GM12878 (cell line): ENCODE measurements at regions not wholly inside any gene's neighbourhood (a gene's known extent, or its start where the extent isn't known, plus 50 kb on each side); places are given as distances from the start of the nearest gene placed in this dataset.

Experiments used
- ATAC-seq: fragments of 200-7000 bp; cut with Tn5 transposase; 3 replicates; pipeline ENCODE4 v1.9.1; 2020; ENCODE audit warnings: mild to moderate bottlenecking, moderate library complexity
- BruUV-seq: library from RNA; stranded (reverse); fragments of 400-500 nt; replicated peaks from 2 replicates; lab custom pipeline; 2021; lab: Mats Ljungman, UMichigan
- CTCF ChIA-PET: fragments of 300-600 bp; sonication (Branson Sonifier 250); formaldehyde crosslinking; extraction: SDS; loops from one replicate; lab custom pipeline; 2021; ENCODE audit warnings: inconsistent platforms; lab: Yijun Ruan, JAX
- POLR2A ChIA-PET: fragments of 350-600 bp; formaldehyde crosslinking; extraction: SDS; loops from one replicate; lab custom pipeline; 2021; ENCODE audit warnings: inconsistent platforms; lab: Charles Lee
- RAD21 ChIA-PET: fragments of 300-600 bp; sonication (Branson Sonifier 250); formaldehyde crosslinking; loops from one replicate; lab custom pipeline; 2023; ENCODE audit warnings: antibody characterized with exemption; ENCODE audit not compliant: unreplicated experiment; lab: Charles Lee
- SMC1A ChIA-PET: fragments of 300-600 bp; sonication (Branson Sonifier 250); formaldehyde crosslinking; loops from one replicate; lab custom pipeline; 2023; ENCODE audit not compliant: unreplicated experiment, uncharacterized antibody; lab: Charles Lee
- DNase-seq: peaks from one replicate; pipeline ENCODE4 v3.0.0-alpha.2; 2011; ENCODE audit warnings: low read depth, low spot score
- FAIRE-seq: peaks from 3 replicates; lab custom pipeline; 2011; peaks lifted over from hg19 to GRCh38; lab: Jason Lieb, UNC
- H2AFZ ChIP-seq: 2 replicates; pipeline ENCODE4 v1.6.0; 2011; ENCODE audit warnings: low read depth, low read length, control low read depth; ENCODE audit not compliant: control insufficient read depth
- H3K27ac ChIP-seq: 2 replicates; pipeline ENCODE4 v1.5.1; 2011; ENCODE audit warnings: control low read depth; ENCODE audit not compliant: control insufficient read depth, insufficient read depth
- H3K27me3 ChIP-seq, 2 experiments: replicated peaks in 1 of 2; 2 replicates each; pipeline versions ENCODE4 v1.6.0 to v1.6.1; 2011; ENCODE audit warnings: low read length in 1 of 2; ENCODE audit not compliant: control insufficient read depth in 2 of 2, insufficient read depth in 2 of 2
- H3K36me3 ChIP-seq, 2 experiments: 2 replicates each; pipeline ENCODE4 v1.5.1; 2011; ENCODE audit warnings: low read length in 1 of 2; ENCODE audit not compliant: control insufficient read depth in 2 of 2, insufficient read depth in 2 of 2
- H3K4me1 ChIP-seq: 2 replicates; pipeline ENCODE4 v1.6.1; 2011; ENCODE audit warnings: mild to moderate bottlenecking, low read length, moderate library complexity, mixed read lengths; ENCODE audit not compliant: control insufficient read depth, insufficient read depth
- H3K4me2 ChIP-seq: 2 replicates; pipeline ENCODE4 v1.6.0; 2011; ENCODE audit warnings: control low read depth; ENCODE audit not compliant: control insufficient read depth, insufficient read depth
- H3K4me3 ChIP-seq: fragments of 200-600 bp; sonication (generic); 2 replicates; pipeline ENCODE4 v1.5.1; 2016
- H3K79me2 ChIP-seq: 2 replicates; pipeline ENCODE4 v1.6.0; 2011; ENCODE audit warnings: low read length; ENCODE audit not compliant: control insufficient read depth, insufficient read depth
- H3K9ac ChIP-seq: 2 replicates; pipeline ENCODE4 v1.8.0; 2011; ENCODE audit warnings: low read length, control low read depth, mixed read lengths; ENCODE audit not compliant: control insufficient read depth, insufficient read depth
- H3K9me3 ChIP-seq: replicated peaks from 3 replicates; pipeline ENCODE4 v1.5.1; 2011; ENCODE audit warnings: mild to moderate bottlenecking, low read length; ENCODE audit not compliant: control insufficient read depth, insufficient read depth
- H4K20me1 ChIP-seq: 2 replicates; pipeline ENCODE4 v1.6.0; 2011; ENCODE audit not compliant: control insufficient read depth, insufficient read depth
- EP300 ChIP-seq, 2 experiments: fragments of 150-350 bp in 1 of 2; IDR thresholded peaks; 2 replicates each; pipeline ENCODE4 v1.6.1; 2011 to 2012; ENCODE audit warnings: low read depth in 2 of 2, low read length in 2 of 2, borderline replicate concordance in 1 of 2, improper control_type of control experiment in 1 of 2, inconsistent platforms in 1 of 2; ENCODE audit not compliant: control insufficient read depth in 1 of 2
- FOXK2 ChIP-seq: fragments of 450-650 bp; IDR thresholded peaks from 2 replicates; pipeline ENCODE4 v1.6.1; 2017; ENCODE audit warnings: mild to moderate bottlenecking, moderate library complexity
- HDGF ChIP-seq: fragments of 450-650 bp; IDR thresholded peaks from 2 replicates; pipeline ENCODE4 v1.6.1; 2016; ENCODE audit warnings: antibody characterized with exemption
- KDM1A ChIP-seq: fragments of 200-600 bp; sonication (generic); IDR thresholded peaks from 2 replicates; pipeline ENCODE4 v1.6.1; 2016; ENCODE audit warnings: borderline replicate concordance
- MEF2B ChIP-seq: fragments of 450-650 bp; IDR thresholded peaks from 2 replicates; pipeline ENCODE4 v1.6.1; 2018; ENCODE audit warnings: mild to moderate bottlenecking, moderate library complexity; ENCODE audit not compliant: partially characterized antibody, poor library complexity, severe bottlenecking
- NFIC ChIP-seq: IDR thresholded peaks from 2 replicates; pipeline ENCODE4 v1.6.1; 2012; ENCODE audit warnings: low read depth, mild to moderate bottlenecking, inconsistent platforms, low read length, moderate library complexity
- NR2C1 ChIP-seq: fragments of 450-650 bp; IDR thresholded peaks from 2 replicates; pipeline ENCODE4 v1.6.1; 2017; ENCODE audit warnings: antibody characterized with exemption, mild to moderate bottlenecking, moderate library complexity
- RFX5 ChIP-seq: IDR thresholded peaks from 2 replicates; pipeline ENCODE4 v1.6.1; 2011; ENCODE audit warnings: low read depth, low read length, improper control_type of control experiment
- SMC3 ChIP-seq: IDR thresholded peaks from 2 replicates; pipeline ENCODE4 v1.6.1; 2011; ENCODE audit warnings: low read length, improper control_type of control experiment, borderline replicate concordance
- TAF1 ChIP-seq: IDR thresholded peaks from 2 replicates; pipeline ENCODE4 v1.6.1; 2011; ENCODE audit warnings: mild to moderate bottlenecking, low read depth, low read length, borderline replicate concordance
- ZNF207 ChIP-seq: fragments of 450-650 bp; IDR thresholded peaks from 2 replicates; pipeline ENCODE4 v1.6.1; 2014; ENCODE audit warnings: antibody characterized with exemption, mild to moderate bottlenecking, borderline replicate concordance
- ZSCAN29 ChIP-seq: fragments of 450-650 bp; IDR thresholded peaks from 2 replicates; pipeline ENCODE4 v1.6.1; 2017; ENCODE audit warnings: mild to moderate bottlenecking, moderate library complexity
- WGBS: methylation state at CpG from one replicate; pipeline ENCODE4 v1.1.6; 2016; ENCODE audit warnings: low lambda C conversion rate; ENCODE audit not compliant: insufficient replicate concordance, insufficient coverage; ENCODE audit errors: missing lambda C conversion rate; 5-methylcytosine and 5-hydroxymethylcytosine counted together
- in situ Hi-C: fragments of 300-500 bp; cut with MboI; formaldehyde crosslinking; loops from 9 replicates; pipeline ENCODE4 v1.14.3; 2018; ENCODE audit warnings: mixed read lengths
- intact Hi-C: fragments of 100-400 bp; cut with micrococcal nuclease; formaldehyde crosslinking; loops from one replicate; pipeline ENCODE4 v1.14.2; 2022; ENCODE audit not compliant: unreplicated experiment
- TF ChIP-seq, protein P1 (sequence below): fragments of 450-650 bp; IDR thresholded peaks from 2 replicates; pipeline ENCODE4 v1.6.1; 2016; ENCODE audit warnings: mild to moderate bottlenecking, moderate library complexity, borderline replicate concordance
- TF ChIP-seq, protein P2 (sequence below): fragments of 450-650 bp; formaldehyde crosslinking; IDR thresholded peaks from 2 replicates; pipeline ENCODE4 v1.5.0; 2022; ENCODE audit warnings: mild to moderate bottlenecking, missing genetic modification characterization

DNA sequence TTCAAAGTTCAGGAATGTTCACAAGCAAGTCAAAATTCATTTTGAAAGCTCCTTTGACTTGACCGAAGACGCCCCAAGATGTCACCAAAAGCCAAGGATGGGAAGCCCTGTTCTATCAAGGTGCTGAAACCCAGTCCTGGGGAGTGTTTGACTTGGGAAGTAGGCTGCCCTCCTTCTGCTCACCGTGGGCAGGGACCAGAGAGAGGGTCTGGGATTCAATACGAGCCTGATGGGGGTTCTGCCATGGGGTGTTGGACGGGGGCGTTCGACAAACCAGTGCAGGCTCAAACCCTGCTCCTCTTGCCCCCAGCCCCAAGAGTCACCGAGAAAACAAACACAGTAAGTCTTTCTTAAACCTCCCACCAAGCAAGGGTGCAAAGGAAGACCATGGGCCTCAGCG, 150.1 kb upstream of the DIO3 start:
- DNase-seq (no peak), ATAC-seq (no peak), FAIRE-seq (no peak)
- Histone ChIP-seq H3K27me3 (no peaks in the 10 kb centered on the region), H3K4me3 (no peak overlapping the region), H3K9ac (no peak overlapping the region), H2AFZ (no peak overlapping the region), H3K4me2 (no peak overlapping the region), H3K27ac (no peak overlapping the region), H3K9me3 (no peaks in the 10 kb centered on the region), H3K4me1 (no peaks in the 10 kb centered on the region), H4K20me1 (no peaks in the 10 kb centered on the region), H3K36me3 (no peaks in the 10 kb centered on the region), H3K79me2 (no peaks in the 10 kb centered on the region)
- in situ Hi-C loops, result no loop called here
- ChIA-PET CTCF (no interaction called here), SMC1A (no interaction called here), POLR2A (no interaction called here), RAD21 (no interaction called here)
- intact Hi-C loops, result no loop called here
- TF ChIP-seq MEF2B (no peak), RFX5 (no peak), ZNF207 (no peak), FOXK2 (no peak), EP300 (IDR thresholded peaks at IDR 0.05; ENCODE audit: borderline replicate concordance in 1 of 2, control insufficient read depth in 1 of 2, low read depth in 2 of 2, low read length in 2 of 2) (no peak), SMC3 (no peak), NR2C1 (no peak), TAF1 (no peak), KDM1A (no peak), HDGF (no peak), ZSCAN29 (no peak), NFIC (no peak)
- TF ChIP-seq, protein P1, sequence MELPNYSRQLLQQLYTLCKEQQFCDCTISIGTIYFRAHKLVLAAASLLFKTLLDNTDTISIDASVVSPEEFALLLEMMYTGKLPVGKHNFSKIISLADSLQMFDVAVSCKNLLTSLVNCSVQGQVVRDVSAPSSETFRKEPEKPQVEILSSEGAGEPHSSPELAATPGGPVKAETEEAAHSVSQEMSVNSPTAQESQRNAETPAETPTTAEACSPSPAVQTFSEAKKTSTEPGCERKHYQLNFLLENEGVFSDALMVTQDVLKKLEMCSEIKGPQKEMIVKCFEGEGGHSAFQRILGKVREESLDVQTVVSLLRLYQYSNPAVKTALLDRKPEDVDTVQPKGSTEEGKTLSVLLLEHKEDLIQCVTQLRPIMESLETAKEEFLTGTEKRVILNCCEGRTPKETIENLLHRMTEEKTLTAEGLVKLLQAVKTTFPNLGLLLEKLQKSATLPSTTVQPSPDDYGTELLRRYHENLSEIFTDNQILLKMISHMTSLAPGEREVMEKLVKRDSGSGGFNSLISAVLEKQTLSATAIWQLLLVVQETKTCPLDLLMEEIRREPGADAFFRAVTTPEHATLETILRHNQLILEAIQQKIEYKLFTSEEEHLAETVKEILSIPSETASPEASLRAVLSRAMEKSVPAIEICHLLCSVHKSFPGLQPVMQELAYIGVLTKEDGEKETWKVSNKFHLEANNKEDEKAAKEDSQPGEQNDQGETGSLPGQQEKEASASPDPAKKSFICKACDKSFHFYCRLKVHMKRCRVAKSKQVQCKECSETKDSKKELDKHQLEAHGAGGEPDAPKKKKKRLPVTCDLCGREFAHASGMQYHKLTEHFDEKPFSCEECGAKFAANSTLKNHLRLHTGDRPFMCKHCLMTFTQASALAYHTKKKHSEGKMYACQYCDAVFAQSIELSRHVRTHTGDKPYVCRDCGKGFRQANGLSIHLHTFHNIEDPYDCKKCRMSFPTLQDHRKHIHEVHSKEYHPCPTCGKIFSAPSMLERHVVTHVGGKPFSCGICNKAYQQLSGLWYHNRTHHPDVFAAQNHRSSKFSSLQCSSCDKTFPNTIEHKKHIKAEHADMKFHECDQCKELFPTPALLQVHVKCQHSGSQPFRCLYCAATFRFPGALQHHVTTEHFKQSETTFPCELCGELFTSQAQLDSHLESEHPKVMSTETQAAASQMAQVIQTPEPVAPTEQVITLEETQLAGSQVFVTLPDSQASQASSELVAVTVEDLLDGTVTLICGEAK, result no peak
- TF ChIP-seq, protein P2, sequence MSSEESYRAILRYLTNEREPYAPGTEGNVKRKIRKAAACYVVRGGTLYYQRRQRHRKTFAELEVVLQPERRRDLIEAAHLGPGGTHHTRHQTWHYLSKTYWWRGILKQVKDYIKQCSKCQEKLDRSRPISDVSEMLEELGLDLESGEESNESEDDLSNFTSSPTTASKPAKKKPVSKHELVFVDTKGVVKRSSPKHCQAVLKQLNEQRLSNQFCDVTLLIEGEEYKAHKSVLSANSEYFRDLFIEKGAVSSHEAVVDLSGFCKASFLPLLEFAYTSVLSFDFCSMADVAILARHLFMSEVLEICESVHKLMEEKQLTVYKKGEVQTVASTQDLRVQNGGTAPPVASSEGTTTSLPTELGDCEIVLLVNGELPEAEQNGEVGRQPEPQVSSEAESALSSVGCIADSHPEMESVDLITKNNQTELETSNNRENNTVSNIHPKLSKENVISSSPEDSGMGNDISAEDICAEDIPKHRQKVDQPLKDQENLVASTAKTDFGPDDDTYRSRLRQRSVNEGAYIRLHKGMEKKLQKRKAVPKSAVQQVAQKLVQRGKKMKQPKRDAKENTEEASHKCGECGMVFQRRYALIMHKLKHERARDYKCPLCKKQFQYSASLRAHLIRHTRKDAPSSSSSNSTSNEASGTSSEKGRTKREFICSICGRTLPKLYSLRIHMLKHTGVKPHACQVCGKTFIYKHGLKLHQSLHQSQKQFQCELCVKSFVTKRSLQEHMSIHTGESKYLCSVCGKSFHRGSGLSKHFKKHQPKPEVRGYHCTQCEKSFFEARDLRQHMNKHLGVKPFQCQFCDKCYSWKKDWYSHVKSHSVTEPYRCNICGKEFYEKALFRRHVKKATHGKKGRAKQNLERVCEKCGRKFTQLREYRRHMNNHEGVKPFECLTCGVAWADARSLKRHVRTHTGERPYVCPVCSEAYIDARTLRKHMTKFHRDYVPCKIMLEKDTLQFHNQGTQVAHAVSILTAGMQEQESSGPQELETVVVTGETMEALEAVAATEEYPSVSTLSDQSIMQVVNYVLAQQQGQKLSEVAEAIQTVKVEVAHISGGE (CRISPR knock-in tag), result no peak
- BruUV-seq, result no TSS peak
- WGBS, result 17% methylated on average over 9 of the region's 9 CpGs
